GM18867 (cell line): ENCODE measurements at regions not wholly inside any gene's neighbourhood (a gene's known extent, or its start where the extent isn't known, plus 50 kb on each side); places are given as distances from the start of the nearest gene placed in this dataset.
"Not testable (repeated sequence)": the region's sequence is repeated elsewhere in the genome, so short reads cannot be mapped to it uniquely, and the experiment has no call there.

Source experiments
- ATAC-seq: cut with Tn5 transposase; IDR thresholded peaks from one replicate; pipeline ENCODE4 v1.9.1; 2021; ENCODE audit warnings: mild to moderate bottlenecking, moderate library complexity; ENCODE audit not compliant: unreplicated experiment

- ATAC-seq, result no peak
Observed at GRCh38 chr20:28562510-28562898, 2695.0 kb upstream of the DEFB115 start.

- not testable (repeated sequence) for ATAC-seq
Observed at GRCh38 chr20:28562899-28563521, 2694.5 kb upstream of the DEFB115 start.

GRCh38 chr20:28564024-28564423 lies 2693.4 kb upstream of the DEFB115 start:
- ATAC-seq, result not testable (repeated sequence)

GRCh38 chr20:28564688-28565463 lies 2692.6 kb upstream of the DEFB115 start:
- not testable (repeated sequence) for ATAC-seq

- ATAC-seq, result not testable (repeated sequence)
Observed at GRCh38 chr20:28575991-28576390, 2681.5 kb upstream of the DEFB115 start.

- not testable (repeated sequence) for ATAC-seq
Observed at GRCh38 chr20:28591680-28592079, 2665.8 kb upstream of the DEFB115 start.

- ATAC-seq, result not testable (repeated sequence)
Observed at GRCh38 chr20:28593383-28593782, 2664.1 kb upstream of the DEFB115 start.

GRCh38 chr20:28594476-28594875 lies 2663.0 kb upstream of the DEFB115 start:
- ATAC-seq, result not testable (repeated sequence)

GRCh38 chr20:28602006-28602402 lies 2655.5 kb upstream of the DEFB115 start:
- not testable (repeated sequence) for ATAC-seq

- ATAC-seq, result peak; percentile 99
Observed at GRCh38 chr20:28602403-28603217, 2654.9 kb upstream of the DEFB115 start.

GRCh38 chr20:28603218-28603577 lies 2654.3 kb upstream of the DEFB115 start:
- ATAC-seq, result not testable (repeated sequence)

GRCh38 chr20:28616354-28616753 lies 2641.1 kb upstream of the DEFB115 start:
- ATAC-seq, result no peak

- ATAC-seq, result not testable (repeated sequence)
Observed at GRCh38 chr20:28619956-28620651, 2637.4 kb upstream of the DEFB115 start.

- not testable (repeated sequence) for ATAC-seq
Observed at GRCh38 chr20:28625112-28625511, 2632.4 kb upstream of the DEFB115 start.

GRCh38 chr20:28640831-28641230 lies 2616.6 kb upstream of the DEFB115 start:
- not testable (repeated sequence) for ATAC-seq
